T-helper 17 cell (primary cell): ENCODE measurements at regions not wholly inside any gene's neighbourhood (a gene's known extent, or its start where the extent isn't known, plus 50 kb on each side); places are given as distances from the start of the nearest gene placed in this dataset.
"Not testable (repeated sequence)": the region's sequence is repeated elsewhere in the genome, so short reads cannot be mapped to it uniquely, and the experiment has no call there.

ENCODE experiments used
- ATAC-seq: fragments of 150-1000 bp; cut with Tn5 transposase; 2 replicates; pipeline ENCODE4 v1.10.0; 2021; ENCODE audit warnings: mild to moderate bottlenecking, moderate library complexity
- DNase-seq, 3 donors: peaks; one replicate each; pipeline versions ENCODE4 v3.0.0 to v3.0.0-alpha.2; 2020 to 2021
- H3K9me3 ChIP-seq: one replicate; pipeline ENCODE4 v1.7.0; 2013; ENCODE audit warnings: low read length, mild to moderate bottlenecking; ENCODE audit not compliant: control insufficient read depth, poor library complexity, severe bottlenecking
- H3K27ac Mint-ChIP-seq: one replicate; pipeline ENCODE4 v1.8.0; 2022; ENCODE audit warnings: mild to moderate bottlenecking, moderate library complexity, mixed read lengths
- H3K27me3 Mint-ChIP-seq: one replicate; pipeline ENCODE4 v1.8.0; 2022; ENCODE audit warnings: mixed read lengths
- H3K36me3 Mint-ChIP-seq: one replicate; pipeline ENCODE4 v1.8.0; 2022; ENCODE audit warnings: low read depth, mixed read lengths
- H3K4me1 Mint-ChIP-seq: one replicate; pipeline ENCODE4 v1.8.0; 2022; ENCODE audit warnings: mild to moderate bottlenecking, mixed read lengths
- H3K4me3 Mint-ChIP-seq: one replicate; pipeline ENCODE4 v1.8.0; 2022; ENCODE audit warnings: mild to moderate bottlenecking, moderate library complexity, mixed read lengths

DNA sequence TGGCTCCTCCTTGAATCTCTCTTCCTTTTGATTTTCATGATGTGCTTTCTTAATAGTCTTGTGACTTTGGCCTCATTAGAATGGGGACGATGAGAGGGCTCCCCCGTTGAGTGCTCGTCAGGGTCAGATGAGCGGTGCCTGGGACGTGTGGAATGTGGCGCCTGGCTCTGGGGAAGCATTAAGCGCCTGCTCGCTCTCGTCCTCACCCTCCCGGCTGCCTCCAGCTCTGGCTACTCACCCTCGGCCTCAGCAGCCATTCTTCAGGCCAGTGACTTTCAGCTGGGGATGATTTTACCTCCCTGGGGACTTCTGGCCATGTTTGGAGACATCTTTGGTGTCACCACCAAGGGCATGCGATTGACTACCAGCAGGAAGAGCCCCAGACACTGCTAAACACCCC is 69.7 kb downstream of the RPS6KA4 start:
- no peaks in the 10 kb centered on the region for H3K9me3 ChIP-seq
- Mint-ChIP-seq H3K4me1 (no peaks in the 10 kb centered on the region), H3K36me3 (no peaks in the 10 kb centered on the region), H3K27me3 (peaks cover 54% of the 10 kb centered on the region), H3K4me3 (no peak overlapping the region), H3K27ac (peak overlapping the region; percentile 65)
- DNase-seq (no peak), ATAC-seq (no peak)

DNA sequence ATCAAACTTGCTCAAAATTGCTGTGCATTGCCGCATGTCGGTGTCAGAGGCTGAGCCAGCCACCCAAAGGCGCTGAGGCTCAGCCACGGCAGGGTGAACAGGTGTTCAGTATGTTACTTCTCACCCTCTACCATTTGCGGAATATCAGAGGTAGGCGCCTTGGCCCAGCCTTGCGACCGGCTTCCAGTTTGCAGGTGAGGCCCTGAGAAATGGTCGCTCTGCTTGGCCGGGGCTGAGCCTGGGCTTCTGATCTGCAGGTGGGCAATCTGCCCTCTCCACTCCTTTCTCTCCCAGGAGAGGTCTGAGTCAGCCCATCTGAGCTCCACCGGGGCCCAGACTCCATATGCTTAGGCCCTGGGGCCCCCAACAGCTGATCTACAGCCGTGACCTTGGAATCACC is 71.0 kb downstream of the RPS6KA4 start:
- Mint-ChIP-seq H3K36me3 (no peaks in the 10 kb centered on the region), H3K27ac (no peak overlapping the region), H3K4me3 (no peak overlapping the region), H3K27me3 (peaks cover 57% of the 10 kb centered on the region), H3K4me1 (no peaks in the 10 kb centered on the region)
- no peaks in the 10 kb centered on the region for H3K9me3 ChIP-seq
- DNase-seq (no peak), ATAC-seq (no peak)

DNA sequence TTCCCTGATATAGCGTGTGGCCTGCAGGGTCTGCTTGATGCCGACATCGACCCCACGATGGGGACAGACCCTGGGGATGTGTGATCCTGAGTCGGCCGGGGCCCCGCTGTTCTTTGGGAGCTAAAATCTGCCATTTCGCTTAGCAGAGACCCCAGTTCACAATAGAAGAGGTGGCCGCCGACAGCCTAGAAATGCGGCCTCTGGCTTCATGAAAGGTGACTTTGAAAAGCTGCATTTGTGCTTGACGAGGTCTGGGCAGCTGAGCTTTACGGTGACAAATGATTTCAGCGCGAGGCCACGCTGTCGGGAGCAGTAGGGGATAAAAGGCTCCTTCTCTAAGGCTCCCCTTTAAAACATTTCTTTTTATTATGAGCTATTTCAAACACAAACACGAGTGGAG is 71.7 kb downstream of the RPS6KA4 start:
- Mint-ChIP-seq H3K27ac (no peak overlapping the region), H3K27me3 (peaks cover 54% of the 10 kb centered on the region), H3K4me1 (peaks cover under 1% of the 10 kb centered on the region), H3K4me3 (no peak overlapping the region), H3K36me3 (no peaks in the 10 kb centered on the region)
- no peak for ATAC-seq
- DNase-seq = no peak
- H3K9me3 ChIP-seq = no peaks in the 10 kb centered on the region

DNA sequence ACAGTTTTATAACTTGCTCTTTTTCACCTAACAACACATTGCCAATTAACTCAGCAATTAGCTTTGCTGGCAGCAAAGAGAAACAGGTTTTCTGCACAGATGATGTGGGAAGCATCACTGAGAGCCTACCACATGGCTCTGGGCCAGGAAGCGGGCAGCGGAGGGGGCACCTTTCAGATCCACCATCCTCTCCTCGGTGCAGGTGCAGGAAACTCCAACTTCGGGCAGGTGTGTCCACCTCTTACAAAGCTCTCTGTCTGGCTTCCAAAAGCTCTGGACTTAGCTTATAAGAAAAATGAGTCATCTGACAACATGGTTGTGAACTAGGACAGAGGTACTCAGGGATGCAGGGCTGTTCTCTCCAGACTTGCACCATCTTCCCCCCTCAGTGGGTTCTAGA is 77.0 kb downstream of the RPS6KA4 start:
- peaks cover 5% of the 10 kb centered on the region for H3K4me1 Mint-ChIP-seq
- no peak overlapping the region for H3K4me3 Mint-ChIP-seq
- no peak overlapping the region for H3K27ac Mint-ChIP-seq
- no peaks in the 10 kb centered on the region for H3K36me3 Mint-ChIP-seq
- peaks cover 46% of the 10 kb centered on the region for H3K27me3 Mint-ChIP-seq
- DNase-seq = no peak
- ATAC-seq = no peak
- H3K9me3 ChIP-seq = no peaks in the 10 kb centered on the region

DNA sequence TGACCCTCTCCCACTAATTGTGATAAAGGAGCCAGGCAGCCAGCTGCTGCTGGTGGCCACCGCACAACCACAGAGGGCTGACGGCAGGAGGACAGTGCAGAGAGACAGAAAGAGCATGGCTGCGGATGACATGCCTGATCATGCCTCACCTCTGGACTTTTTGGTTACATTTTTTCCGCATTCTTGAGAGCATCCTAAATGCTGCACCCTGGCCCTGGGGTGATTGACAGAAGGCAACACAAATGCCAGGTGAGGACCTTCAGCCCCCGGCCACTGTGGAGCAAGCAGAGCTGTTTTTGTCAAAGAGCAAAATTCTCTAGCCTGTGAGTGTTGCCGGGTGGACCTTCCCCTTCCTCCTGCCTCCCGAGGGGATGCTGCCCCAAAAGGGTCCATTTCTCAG is 78.5 kb downstream of the RPS6KA4 start:
- Mint-ChIP-seq H3K4me3 (no peak overlapping the region), H3K4me1 (peaks cover 8% of the 10 kb centered on the region), H3K36me3 (peaks cover 2% of the 10 kb centered on the region), H3K27me3 (peaks cover 45% of the 10 kb centered on the region), H3K27ac (no peak overlapping the region)
- H3K9me3 ChIP-seq = no peaks in the 10 kb centered on the region
- ATAC-seq = no peak
- DNase-seq = no peak

DNA sequence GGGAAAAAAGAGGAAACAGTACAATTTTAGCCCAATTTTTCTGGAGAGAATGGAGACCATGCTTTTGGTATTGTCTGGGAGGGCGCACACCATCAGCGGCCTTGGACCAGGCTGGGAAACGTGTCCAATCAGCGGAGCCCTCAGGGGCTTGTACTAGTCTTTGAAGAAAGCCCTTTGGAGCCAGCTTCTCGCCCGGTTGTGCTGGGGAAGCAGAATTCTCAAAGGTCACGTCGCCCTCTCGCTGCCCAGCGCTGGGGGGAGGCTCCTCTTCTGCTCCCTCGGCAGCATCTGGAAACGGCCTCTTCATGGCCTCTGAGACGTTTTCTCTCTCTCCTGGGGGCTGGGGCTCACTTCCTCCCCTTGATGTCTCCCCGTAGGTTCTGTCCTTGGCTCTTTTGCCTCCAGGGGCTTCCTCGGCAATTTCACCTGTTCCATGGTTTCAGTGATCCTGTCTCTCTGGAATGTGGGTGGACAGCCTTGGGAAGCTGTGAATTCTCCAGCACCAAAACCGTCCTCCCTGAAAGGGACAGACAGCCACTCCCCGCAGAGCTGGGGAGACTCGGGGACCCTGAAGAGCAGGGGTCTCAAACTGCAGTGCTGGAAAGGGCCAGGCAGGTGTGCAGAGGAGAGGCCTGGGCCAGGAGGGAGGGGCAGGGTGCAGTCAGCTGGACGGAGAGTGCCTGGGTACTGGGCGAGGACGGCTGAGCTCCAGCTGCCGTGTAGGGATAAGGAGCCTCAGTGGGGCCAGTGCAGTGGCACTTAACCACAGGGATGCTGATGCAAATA is 80.2 kb downstream of the RPS6KA4 start:
- H3K4me3 Mint-ChIP-seq = no peak overlapping the region
- no peak for ATAC-seq
- peaks cover 55% of the 10 kb centered on the region for H3K27me3 Mint-ChIP-seq
- peaks cover 9% of the 10 kb centered on the region for H3K4me1 Mint-ChIP-seq
- H3K9me3 ChIP-seq = no peaks in the 10 kb centered on the region
- DNase-seq = no peak
- H3K27ac Mint-ChIP-seq = no peak overlapping the region
- peaks cover 2% of the 10 kb centered on the region for H3K36me3 Mint-ChIP-seq

DNA sequence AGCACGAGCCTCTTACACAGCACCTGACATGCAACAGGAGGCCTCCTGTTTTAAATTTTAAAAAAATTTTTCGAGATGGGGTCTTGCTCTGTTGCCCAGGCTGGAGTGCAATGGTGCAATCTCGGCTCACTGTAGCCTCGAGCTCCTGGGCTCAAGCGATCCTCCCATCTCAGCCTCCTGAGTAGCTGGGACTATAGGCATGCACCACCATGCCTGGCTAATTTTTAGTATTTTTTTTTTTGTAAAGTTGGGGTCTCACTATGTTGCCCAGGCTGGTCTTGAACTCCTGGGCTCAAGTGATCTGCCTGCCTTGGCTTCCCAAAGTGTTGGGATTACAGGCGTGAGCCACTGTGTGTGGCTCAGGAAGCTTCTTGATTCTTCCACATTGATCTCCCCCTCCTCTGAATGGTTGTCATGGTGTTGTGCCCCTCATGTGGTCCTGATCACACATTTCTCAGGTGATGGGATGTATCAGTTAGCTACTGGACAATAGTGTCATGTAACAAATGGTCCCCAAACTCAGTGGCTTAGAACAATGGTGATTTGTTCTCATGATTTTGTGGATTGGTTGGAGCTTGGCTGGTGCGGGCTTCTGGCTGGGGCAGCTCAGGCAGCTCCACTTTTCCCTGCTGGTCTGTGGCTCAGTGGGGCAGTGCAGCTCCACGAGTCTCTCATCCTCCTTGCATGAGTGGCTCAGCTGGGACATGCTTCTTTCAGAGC is 81.0 kb downstream of the RPS6KA4 start:
- ATAC-seq, H3K9me3 ChIP-seq, DNase-seq, H3K27ac Mint-ChIP-seq, H3K4me3 Mint-ChIP-seq, H3K4me1 Mint-ChIP-seq, H3K36me3 Mint-ChIP-seq: not testable (repeated sequence)
- peaks cover 56% of the 10 kb centered on the region for H3K27me3 Mint-ChIP-seq

DNA sequence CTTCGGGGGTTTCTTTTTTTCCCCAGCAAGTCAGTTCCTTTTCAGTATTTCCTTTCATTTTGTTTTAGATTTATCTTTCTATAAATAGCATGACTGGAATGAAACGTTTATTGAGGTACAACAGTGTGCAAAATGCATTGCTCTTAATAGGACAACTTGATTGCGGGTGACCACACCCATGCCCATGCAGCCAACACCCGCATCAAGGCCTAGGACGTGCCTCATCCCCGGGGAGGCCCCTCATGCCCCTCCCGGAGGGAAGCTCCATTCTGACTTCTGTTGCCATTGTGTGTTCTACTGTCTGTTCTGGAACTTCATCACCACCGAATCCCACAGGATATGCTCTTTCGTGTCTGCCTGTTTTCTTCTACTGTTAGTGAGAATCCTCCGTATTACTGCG is 82.2 kb downstream of the RPS6KA4 start:
- ATAC-seq (no peak), DNase-seq (no peak)
- H3K9me3 ChIP-seq = no peaks in the 10 kb centered on the region
- H3K36me3 Mint-ChIP-seq = peaks cover 2% of the 10 kb centered on the region
- no peak overlapping the region for H3K27ac Mint-ChIP-seq
- no peak overlapping the region for H3K4me3 Mint-ChIP-seq
- peaks cover 58% of the 10 kb centered on the region for H3K27me3 Mint-ChIP-seq
- H3K4me1 Mint-ChIP-seq = peaks cover 8% of the 10 kb centered on the region

DNA sequence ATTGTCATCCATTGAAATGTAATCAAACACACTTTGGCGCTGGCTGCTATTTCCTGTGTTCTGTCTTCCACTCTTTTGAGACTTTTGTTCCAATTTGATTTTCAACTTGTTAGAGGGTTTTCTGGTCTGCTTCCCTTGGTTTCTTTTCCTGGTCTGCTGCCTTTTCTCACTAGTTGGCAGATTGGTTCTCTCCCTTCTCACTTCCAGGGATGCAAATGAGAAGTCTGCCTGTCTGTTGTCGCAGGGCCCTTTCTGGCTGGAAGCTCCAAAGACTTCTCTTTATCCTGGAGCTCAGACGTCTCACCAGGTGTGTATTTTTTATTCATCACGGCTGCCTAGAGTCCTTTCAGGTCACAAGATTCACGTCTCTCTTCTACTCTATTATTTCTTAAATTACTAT is 84.0 kb downstream of the RPS6KA4 start:
- no peaks in the 10 kb centered on the region for H3K9me3 ChIP-seq
- no peak overlapping the region for H3K4me3 Mint-ChIP-seq
- peaks cover 8% of the 10 kb centered on the region for H3K4me1 Mint-ChIP-seq
- no peak overlapping the region for H3K27ac Mint-ChIP-seq
- DNase-seq (no peak), ATAC-seq (no peak)
- H3K36me3 Mint-ChIP-seq = peaks cover 2% of the 10 kb centered on the region
- peaks cover 61% of the 10 kb centered on the region for H3K27me3 Mint-ChIP-seq

DNA sequence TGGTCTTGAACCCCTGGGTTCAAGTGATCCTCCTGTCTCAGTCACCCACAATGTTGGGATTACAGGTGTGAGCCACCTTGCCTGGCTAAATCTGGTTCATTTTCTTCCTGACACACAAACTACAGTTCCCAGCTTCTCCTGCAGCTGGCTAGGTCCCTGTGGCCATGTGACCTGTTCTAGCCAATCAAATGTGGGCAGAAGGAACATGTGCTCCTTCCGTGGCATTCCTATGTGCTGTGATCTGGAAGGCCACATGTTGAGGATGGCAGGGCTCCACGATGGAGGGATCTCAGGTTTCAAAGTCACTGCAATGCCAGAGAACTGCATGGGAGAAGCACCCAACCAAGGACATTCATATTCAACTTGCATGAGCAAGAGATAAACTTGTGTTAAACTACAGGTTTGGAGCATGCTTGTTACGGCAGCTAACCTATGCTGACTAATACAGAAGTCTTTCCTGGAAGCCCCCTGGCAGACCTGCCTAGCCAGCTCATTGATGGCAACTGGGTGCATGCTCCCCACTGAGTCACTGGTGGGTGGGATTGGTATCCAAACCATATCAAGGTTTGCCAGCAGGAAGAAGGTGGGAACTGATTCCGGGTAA is 86.0 kb downstream of the RPS6KA4 start:
- H3K27me3 Mint-ChIP-seq = peaks cover 58% of the 10 kb centered on the region
- H3K36me3 Mint-ChIP-seq = peaks cover 2% of the 10 kb centered on the region
- peaks cover 17% of the 10 kb centered on the region for H3K4me1 Mint-ChIP-seq
- no peak overlapping the region for H3K4me3 Mint-ChIP-seq
- DNase-seq (no peak), ATAC-seq (no peak)
- H3K27ac Mint-ChIP-seq = no peak overlapping the region
- H3K9me3 ChIP-seq = no peaks in the 10 kb centered on the region

DNA sequence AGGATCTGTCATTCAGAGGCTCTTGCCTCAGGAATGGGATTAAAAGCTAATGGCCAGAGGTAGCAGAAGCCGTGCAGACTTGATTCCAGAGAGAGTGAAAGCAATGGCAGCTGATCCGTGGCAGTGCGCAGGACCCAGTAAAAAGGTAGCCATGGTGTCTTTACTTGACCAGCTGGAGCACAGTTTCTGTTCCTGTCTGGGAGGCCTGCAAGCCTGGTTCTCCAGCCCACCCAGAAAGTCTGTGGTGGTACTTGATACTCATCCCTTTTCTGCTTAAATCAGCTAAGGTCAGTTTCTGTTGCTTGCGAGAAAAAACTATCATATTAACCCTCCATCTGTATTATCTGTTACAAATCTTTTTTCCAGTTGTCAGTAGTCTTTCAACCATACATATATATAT is 86.7 kb downstream of the RPS6KA4 start:
- ATAC-seq (no peak), DNase-seq (no peak)
- H3K27ac Mint-ChIP-seq = no peak overlapping the region
- H3K4me1 Mint-ChIP-seq = peaks cover 15% of the 10 kb centered on the region
- H3K4me3 Mint-ChIP-seq = no peak overlapping the region
- H3K9me3 ChIP-seq = no peaks in the 10 kb centered on the region
- peaks cover 2% of the 10 kb centered on the region for H3K36me3 Mint-ChIP-seq
- peaks cover 51% of the 10 kb centered on the region for H3K27me3 Mint-ChIP-seq

DNA sequence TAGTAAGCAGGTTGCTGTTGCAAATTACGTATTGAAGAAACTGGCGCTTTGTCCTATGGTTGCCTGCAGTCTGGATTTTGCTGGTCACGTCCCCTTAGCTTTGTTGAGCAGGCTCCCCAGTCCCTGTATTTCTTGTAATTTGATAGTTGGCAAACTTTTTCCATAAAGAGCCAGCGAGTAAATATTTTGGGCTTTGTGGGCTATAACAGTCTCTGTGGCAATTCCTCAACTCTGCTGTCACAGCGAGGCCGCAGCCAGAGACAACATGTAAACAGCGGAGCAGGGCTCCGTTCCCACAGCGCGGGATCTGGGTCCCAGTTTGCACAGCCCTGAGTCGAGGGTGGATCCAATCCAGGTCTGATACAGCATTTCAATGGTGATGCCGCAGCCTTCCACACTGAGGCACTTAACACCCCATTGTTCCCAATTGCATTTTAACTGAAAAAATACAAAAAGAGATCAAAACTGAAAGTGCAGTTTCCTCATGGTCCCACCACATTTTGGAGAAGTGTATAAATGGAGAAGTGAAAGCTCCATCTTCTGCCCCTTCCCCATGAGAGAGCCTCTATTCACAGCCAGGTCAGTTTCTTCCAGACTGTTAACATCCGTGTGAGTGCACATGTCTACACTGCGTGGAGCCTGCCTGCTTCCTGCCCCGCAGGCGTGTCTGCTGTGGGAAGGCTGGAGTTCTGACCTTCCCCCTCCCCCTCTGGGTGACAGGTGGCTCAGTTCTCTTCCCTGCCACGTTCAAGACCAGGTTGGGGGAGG is 89.1 kb downstream of the RPS6KA4 start:
- H3K9me3 ChIP-seq = no peaks in the 10 kb centered on the region
- H3K27ac Mint-ChIP-seq = no peak overlapping the region
- ATAC-seq (peak; percentile 46), DNase-seq (no peak)
- H3K4me1 Mint-ChIP-seq = peaks cover 11% of the 10 kb centered on the region
- no peaks in the 10 kb centered on the region for H3K36me3 Mint-ChIP-seq
- no peak overlapping the region for H3K4me3 Mint-ChIP-seq
- H3K27me3 Mint-ChIP-seq = peaks cover 34% of the 10 kb centered on the region
